ENCODE measurements at regions not wholly inside any gene's neighbourhood (a gene's known extent, or its start where the extent isn't known, plus 50 kb on each side); places are given as distances from the start of the nearest gene placed in this dataset.

GRCh38 chr1:87872189-87872588 is 543.5 kb downstream of the LMO4 start:
- Mint-ChIP-seq H3K27me3 (ENCODE audit: low read depth, unreplicated experiment) (no peaks in the 10 kb centered on the region), H3K4me3 (ENCODE audit: unreplicated experiment) (no peak overlapping the region)

GRCh38 chr1:87872692-87873091 is 544.0 kb downstream of the LMO4 start:
- Histone ChIP-seq H2AFZ (ENCODE audit: low read depth, low read length) (no peak overlapping the region), H3K79me2 (ENCODE audit: insufficient read depth, low read length) (no peaks in the 10 kb centered on the region), H3K27ac (ENCODE audit: low read depth, low read length) (no peak overlapping the region), H4K20me1 (ENCODE audit: insufficient read depth, low read length) (no peaks in the 10 kb centered on the region), H3K9me3 (ENCODE audit: insufficient read depth, low read depth, low read length) (no peaks in the 10 kb centered on the region), H3K4me2 (ENCODE audit: low read length) (no peak overlapping the region), H3K27me3 (ENCODE audit: insufficient read depth, low read length) (no peaks in the 10 kb centered on the region), H3K9ac (ENCODE audit: low read length) (no peak overlapping the region), H3K36me3 (ENCODE audit: insufficient read depth, low read length) (no peaks in the 10 kb centered on the region), H3K4me1 (ENCODE audit: insufficient read depth, low read length) (no peaks in the 10 kb centered on the region), H3K4me3 (ENCODE audit: insufficient read depth, low read depth, low read length) (no peak overlapping the region)
- DNase-seq (ENCODE audit: low read depth) (no peak), FAIRE-seq (no peak)
- Mint-ChIP-seq H3K4me1 (ENCODE audit: low read depth, unreplicated experiment) (peaks cover 3% of the 10 kb centered on the region), H3K27ac (ENCODE audit: unreplicated experiment) (no peak overlapping the region), H3K4me3 (ENCODE audit: unreplicated experiment) (no peak overlapping the region), H3K27me3 (ENCODE audit: low read depth, unreplicated experiment) (no peaks in the 10 kb centered on the region), H3K36me3 (ENCODE audit: low read depth, unreplicated experiment) (no peaks in the 10 kb centered on the region), H3K9me3 (ENCODE audit: unreplicated experiment) (no peaks in the 10 kb centered on the region)
- TF ChIP-seq EZH2 (IDR thresholded peaks at IDR 0.05; ENCODE audit: insufficient read depth, low read length) (no peak), CTCF (IDR thresholded peaks at IDR 0.05; ENCODE audit: insufficient read depth, low read depth, low read length) (no peak)

More at GRCh38 chr1:87872189-87872588, 543.5 kb downstream of the LMO4 start:
- no peak for FAIRE-seq
- H3K27ac Mint-ChIP-seq (ENCODE audit: unreplicated experiment) = no peak overlapping the region
- DNase-seq (ENCODE audit: low read depth) = no peak
- Histone ChIP-seq H3K4me1 (ENCODE audit: insufficient read depth, low read length) (no peaks in the 10 kb centered on the region), H2AFZ (ENCODE audit: low read depth, low read length) (no peak overlapping the region), H3K9ac (ENCODE audit: low read length) (no peak overlapping the region), H3K36me3 (ENCODE audit: insufficient read depth, low read length) (no peaks in the 10 kb centered on the region), H3K4me3 (ENCODE audit: insufficient read depth, low read depth, low read length) (no peak overlapping the region), H4K20me1 (ENCODE audit: insufficient read depth, low read length) (no peaks in the 10 kb centered on the region), H3K27ac (ENCODE audit: low read depth, low read length) (no peak overlapping the region), H3K79me2 (ENCODE audit: insufficient read depth, low read length) (no peaks in the 10 kb centered on the region), H3K27me3 (ENCODE audit: insufficient read depth, low read length) (no peaks in the 10 kb centered on the region), H3K9me3 (ENCODE audit: insufficient read depth, low read depth, low read length) (no peaks in the 10 kb centered on the region), H3K4me2 (ENCODE audit: low read length) (no peak overlapping the region)
- no peaks in the 10 kb centered on the region for H3K9me3 Mint-ChIP-seq (ENCODE audit: unreplicated experiment)
- TF ChIP-seq CTCF (IDR thresholded peaks at IDR 0.05; ENCODE audit: insufficient read depth, low read depth, low read length) = no peak
- H3K36me3 Mint-ChIP-seq (ENCODE audit: low read depth, unreplicated experiment) = no peaks in the 10 kb centered on the region
- H3K4me1 Mint-ChIP-seq (ENCODE audit: low read depth, unreplicated experiment) = peaks cover 3% of the 10 kb centered on the region

DNA sequence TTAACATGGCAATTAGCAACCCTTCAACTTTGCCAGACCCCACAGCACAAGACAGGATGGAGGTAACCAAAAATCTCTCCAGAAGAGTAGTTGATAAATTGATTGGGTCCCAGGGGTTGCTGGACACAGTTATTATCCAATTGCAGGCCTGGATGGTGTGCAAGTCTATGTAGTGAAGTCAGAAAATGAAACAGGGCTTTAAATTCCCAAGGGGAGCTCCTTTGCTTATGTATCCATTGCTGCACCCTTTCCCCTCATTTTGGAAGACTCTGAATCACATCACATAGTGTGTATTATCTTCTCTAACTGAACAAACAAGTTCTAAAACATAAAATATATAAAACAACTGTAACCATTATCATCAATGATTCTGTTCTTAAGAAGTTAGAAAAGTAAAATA is 550.2 kb downstream of the LMO4 start:
- TF ChIP-seq CTCF (IDR thresholded peaks at IDR 0.05; ENCODE audit: insufficient read depth, low read depth, low read length) (no peak), EZH2 (IDR thresholded peaks at IDR 0.05; ENCODE audit: insufficient read depth, low read length) (no peak)
- Mint-ChIP-seq H3K4me1 (ENCODE audit: low read depth, unreplicated experiment) (peaks cover 7% of the 10 kb centered on the region), H3K4me3 (ENCODE audit: unreplicated experiment) (no peak overlapping the region), H3K27me3 (ENCODE audit: low read depth, unreplicated experiment) (no peaks in the 10 kb centered on the region), H3K9me3 (ENCODE audit: unreplicated experiment) (no peaks in the 10 kb centered on the region), H3K36me3 (ENCODE audit: low read depth, unreplicated experiment) (no peaks in the 10 kb centered on the region), H3K27ac (ENCODE audit: unreplicated experiment) (no peak overlapping the region)
- Histone ChIP-seq H3K9me3 (ENCODE audit: insufficient read depth, low read depth, low read length) (no peaks in the 10 kb centered on the region), H2AFZ (ENCODE audit: low read depth, low read length) (no peak overlapping the region), H3K36me3 (ENCODE audit: insufficient read depth, low read length) (no peaks in the 10 kb centered on the region), H3K4me2 (ENCODE audit: low read length) (no peak overlapping the region), H3K27me3 (ENCODE audit: insufficient read depth, low read length) (no peaks in the 10 kb centered on the region), H3K9ac (ENCODE audit: low read length) (no peak overlapping the region), H3K27ac (ENCODE audit: low read depth, low read length) (no peak overlapping the region), H3K4me1 (ENCODE audit: insufficient read depth, low read length) (no peaks in the 10 kb centered on the region), H3K79me2 (ENCODE audit: insufficient read depth, low read length) (no peaks in the 10 kb centered on the region), H3K4me3 (ENCODE audit: insufficient read depth, low read depth, low read length) (no peak overlapping the region), H4K20me1 (ENCODE audit: insufficient read depth, low read length) (no peaks in the 10 kb centered on the region)
- no peak for DNase-seq (ENCODE audit: low read depth)
- no peak for FAIRE-seq
